H9 (cell line): ENCODE measurements at regions not wholly inside any gene's neighbourhood (a gene's known extent, or its start where the extent isn't known, plus 50 kb on each side); places are given as distances from the start of the nearest gene placed in this dataset.

Experiments
- DNase-seq: peaks from one replicate; pipeline ENCODE4 v3.0.0-alpha.2; 2017
- H2AFZ ChIP-seq: one replicate; pipeline ENCODE4 v1.6.1; 2013; ENCODE audit warnings: mild to moderate bottlenecking, low read length, control low read depth, moderate library complexity
- H2AK5ac ChIP-seq: 2 replicates; pipeline ENCODE4 v1.6.1; 2013; ENCODE audit warnings: low read length, control low read depth, mixed read lengths; ENCODE audit not compliant: insufficient read length
- H2BK120ac ChIP-seq: one replicate; pipeline ENCODE4 v1.6.1; 2013; ENCODE audit warnings: low read depth, mild to moderate bottlenecking, low read length, control low read depth, inconsistent platforms; ENCODE audit not compliant: poor library complexity, severe bottlenecking
- H2BK12ac ChIP-seq: 2 replicates; pipeline ENCODE4 v1.6.1; 2013; ENCODE audit warnings: low read length, control low read depth, mixed read lengths, low read depth; ENCODE audit not compliant: insufficient read length
- H2BK15ac ChIP-seq: 2 replicates; pipeline ENCODE4 v1.6.1; 2013; ENCODE audit warnings: low read depth, low read length, control low read depth
- H2BK20ac ChIP-seq: one replicate; pipeline ENCODE4 v1.6.1; 2013; ENCODE audit warnings: low read depth, mild to moderate bottlenecking, low read length, control low read depth, inconsistent platforms; ENCODE audit not compliant: poor library complexity, severe bottlenecking
- H2BK5ac ChIP-seq: 2 replicates; pipeline ENCODE4 v1.6.1; 2013; ENCODE audit warnings: low read length, control low read depth, mixed read lengths; ENCODE audit not compliant: insufficient read length
- H3K14ac ChIP-seq: 2 replicates; pipeline ENCODE4 v1.6.1; 2013; ENCODE audit warnings: low read length, control low read depth; ENCODE audit not compliant: insufficient read depth
- H3K18ac ChIP-seq: 2 replicates; pipeline ENCODE4 v1.6.1; 2013; ENCODE audit warnings: low read depth, mild to moderate bottlenecking, mixed read lengths, low read length, control low read depth; ENCODE audit not compliant: insufficient read length
- H3K23ac ChIP-seq: 2 replicates; pipeline ENCODE4 v1.6.1; 2013; ENCODE audit warnings: low read length, control low read depth, mixed read lengths, low read depth; ENCODE audit not compliant: insufficient read length
- H3K23me2 ChIP-seq: 2 replicates; pipeline ENCODE4 v1.6.1; 2013; ENCODE audit warnings: low read depth, mild to moderate bottlenecking, mixed read lengths, low read length, control low read depth; ENCODE audit not compliant: insufficient read length, poor library complexity, severe bottlenecking
- H3K27ac ChIP-seq: 2 replicates; pipeline ENCODE4 v1.5.1; 2013; ENCODE audit warnings: low read length, control low read depth, mixed read lengths, low read depth; ENCODE audit not compliant: insufficient read length
- H3K27me3 ChIP-seq: 2 replicates; pipeline ENCODE4 v1.6.1; 2013; ENCODE audit warnings: low read length, control low read depth, inconsistent platforms; ENCODE audit not compliant: insufficient read depth
- H3K4ac ChIP-seq: 2 replicates; pipeline ENCODE4 v1.6.1; 2013; ENCODE audit warnings: low read depth, mild to moderate bottlenecking, control low read depth, inconsistent platforms, low read length, moderate library complexity
- H3K4me1 ChIP-seq: 2 replicates; pipeline ENCODE4 v1.6.1; 2013; ENCODE audit warnings: low read length, control low read depth, inconsistent platforms; ENCODE audit not compliant: insufficient read depth
- H3K4me2 ChIP-seq: 2 replicates; pipeline ENCODE4 v1.6.1; 2013; ENCODE audit warnings: low read length, control low read depth, mixed read lengths; ENCODE audit not compliant: insufficient read length, insufficient read depth
- H3K56ac ChIP-seq: 2 replicates; pipeline ENCODE4 v1.6.1; 2013; ENCODE audit warnings: low read depth, mild to moderate bottlenecking, mixed read lengths, low read length, control low read depth; ENCODE audit not compliant: insufficient read length
- H3K79me1 ChIP-seq: 2 replicates; pipeline ENCODE4 v1.6.1; 2013; ENCODE audit warnings: low read depth, mild to moderate bottlenecking, moderate library complexity, low read length, control low read depth, inconsistent platforms; ENCODE audit not compliant: insufficient read depth, poor library complexity, severe bottlenecking
- H3K79me2 ChIP-seq: 2 replicates; pipeline ENCODE4 v1.6.1; 2013; ENCODE audit warnings: low read length, control low read depth, inconsistent platforms; ENCODE audit not compliant: insufficient read depth
- H3K9ac ChIP-seq: 2 replicates; pipeline ENCODE4 v1.6.1; 2013; ENCODE audit warnings: low read length, control low read depth, mixed read lengths; ENCODE audit not compliant: insufficient read length; ENCODE audit errors: extremely low read depth
- H3K9me3 ChIP-seq: one replicate; pipeline ENCODE4 v1.6.1; 2013; ENCODE audit warnings: low read depth, low read length, inconsistent platforms; ENCODE audit not compliant: control insufficient read depth
- H3T11ph ChIP-seq: one replicate; pipeline ENCODE4 v1.6.1; 2013; ENCODE audit warnings: mild to moderate bottlenecking, low read length, control low read depth, inconsistent platforms
- H4K20me1 ChIP-seq: one replicate; pipeline ENCODE4 v1.6.1; 2013; ENCODE audit not compliant: control insufficient read depth, insufficient read length, insufficient read depth
- H4K5ac ChIP-seq: 2 replicates; pipeline ENCODE4 v1.6.1; 2013; ENCODE audit warnings: low read depth, mild to moderate bottlenecking, mixed read lengths, low read length, control low read depth; ENCODE audit not compliant: insufficient read length
- H4K8ac ChIP-seq: replicated peaks from 2 replicates; pipeline ENCODE4 v1.6.1; 2013; ENCODE audit warnings: low read length, control low read depth, mixed read lengths, low read depth; ENCODE audit not compliant: insufficient read length
- H4K91ac ChIP-seq: 2 replicates; pipeline ENCODE4 v1.6.1; 2013; ENCODE audit warnings: low read depth, mild to moderate bottlenecking, moderate library complexity, mixed read lengths, low read length, control low read depth; ENCODE audit not compliant: insufficient read length
- H3K27ac Mint-ChIP-seq, 3 experiments: 2 replicates in 2 of 3; 3 replicates in 1 of 3; pipeline ENCODE4 v1.8.0; 2020 to 2021; ENCODE audit warnings: mixed read lengths in 3 of 3, mild to moderate bottlenecking in 1 of 3, moderate library complexity in 1 of 3
- H3K27me3 Mint-ChIP-seq: 2 replicates; pipeline ENCODE4 v1.8.0; 2021; ENCODE audit warnings: low read depth, mild to moderate bottlenecking, moderate library complexity, mixed read lengths
- H3K36me3 Mint-ChIP-seq, 3 experiments: 2 replicates in 2 of 3; 3 replicates in 1 of 3; pipeline ENCODE4 v1.8.0; 2020 to 2021; ENCODE audit warnings: low read depth in 3 of 3, mixed read lengths in 3 of 3; ENCODE audit not compliant: insufficient read depth in 1 of 3
- H3K4me1 Mint-ChIP-seq, 2 experiments: 2 replicates each; pipeline ENCODE4 v1.8.0; 2020; ENCODE audit warnings: mixed read lengths in 2 of 2
- H3K4me3 Mint-ChIP-seq, 2 experiments: 2 replicates in 1 of 2; 3 replicates in 1 of 2; pipeline ENCODE4 v1.8.0; 2020 to 2021; ENCODE audit warnings: mild to moderate bottlenecking in 2 of 2, mixed read lengths in 2 of 2, moderate library complexity in 1 of 2
- H3K9me3 Mint-ChIP-seq, 2 experiments: 2 replicates in 1 of 2; 3 replicates in 1 of 2; pipeline ENCODE4 v1.8.0; 2020; ENCODE audit warnings: mild to moderate bottlenecking in 2 of 2, mixed read lengths in 2 of 2, moderate library complexity in 1 of 2
- WGBS: extraction: QIAGEN DNeasy Blood & Tissue Kit; methylation state at CpG from one replicate; pipeline ENCODE4 v1.1.7; 2013; ENCODE audit warnings: missing lambda C conversion rate, low lambda C conversion rate, mixed read lengths; ENCODE audit not compliant: insufficient read length; ENCODE audit errors: extremely low coverage; 5-methylcytosine and 5-hydroxymethylcytosine counted together
- TF ChIP-seq, protein P1 (sequence below): fragments of 200-600 bp; sonication (generic); conservative IDR thresholded peaks from 3 replicates; pipeline ENCODE4 v1.8.0; 2021; ENCODE audit warnings: antibody characterized with exemption, mild to moderate bottlenecking

- Histone ChIP-seq H3K27me3 (no peaks in the 10 kb centered on the region), H2AFZ (no peak overlapping the region), H4K8ac (no peak overlapping the region), H2BK20ac (no peak overlapping the region), H2BK120ac (no peak overlapping the region), H3K56ac (no peak overlapping the region), H4K20me1 (no peaks in the 10 kb centered on the region), H2BK12ac (no peak overlapping the region), H3K27ac (no peak overlapping the region), H3K79me1 (no peaks in the 10 kb centered on the region), H3T11ph (no peak overlapping the region), H3K14ac (no peak overlapping the region), H2AK5ac (no peak overlapping the region), H3K23ac (no peak overlapping the region), H4K5ac (no peak overlapping the region), H3K4me2 (no peak overlapping the region), H3K79me2 (no peaks in the 10 kb centered on the region), H3K18ac (no peak overlapping the region), H3K9ac (no peak overlapping the region), H3K9me3 (no peaks in the 10 kb centered on the region), H3K4me1 (no peaks in the 10 kb centered on the region), H2BK5ac (no peak overlapping the region), H4K91ac (no peak overlapping the region), H3K4ac (no peak overlapping the region), H3K23me2 (no peaks in the 10 kb centered on the region), H2BK15ac (no peak overlapping the region)
- TF ChIP-seq, protein P1, sequence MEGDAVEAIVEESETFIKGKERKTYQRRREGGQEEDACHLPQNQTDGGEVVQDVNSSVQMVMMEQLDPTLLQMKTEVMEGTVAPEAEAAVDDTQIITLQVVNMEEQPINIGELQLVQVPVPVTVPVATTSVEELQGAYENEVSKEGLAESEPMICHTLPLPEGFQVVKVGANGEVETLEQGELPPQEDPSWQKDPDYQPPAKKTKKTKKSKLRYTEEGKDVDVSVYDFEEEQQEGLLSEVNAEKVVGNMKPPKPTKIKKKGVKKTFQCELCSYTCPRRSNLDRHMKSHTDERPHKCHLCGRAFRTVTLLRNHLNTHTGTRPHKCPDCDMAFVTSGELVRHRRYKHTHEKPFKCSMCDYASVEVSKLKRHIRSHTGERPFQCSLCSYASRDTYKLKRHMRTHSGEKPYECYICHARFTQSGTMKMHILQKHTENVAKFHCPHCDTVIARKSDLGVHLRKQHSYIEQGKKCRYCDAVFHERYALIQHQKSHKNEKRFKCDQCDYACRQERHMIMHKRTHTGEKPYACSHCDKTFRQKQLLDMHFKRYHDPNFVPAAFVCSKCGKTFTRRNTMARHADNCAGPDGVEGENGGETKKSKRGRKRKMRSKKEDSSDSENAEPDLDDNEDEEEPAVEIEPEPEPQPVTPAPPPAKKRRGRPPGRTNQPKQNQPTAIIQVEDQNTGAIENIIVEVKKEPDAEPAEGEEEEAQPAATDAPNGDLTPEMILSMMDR: no peak
- Mint-ChIP-seq H3K27ac (no peak overlapping the region), H3K4me1 (peaks cover 2 to 3% of the 10 kb centered on the region in 2 experiments; a peak in 2 of 4 replicates), H3K27me3 (no peaks in the 10 kb centered on the region), H3K9me3 (no peaks in the 10 kb centered on the region), H3K36me3 (no peaks in the 10 kb centered on the region), H3K4me3 (no peak overlapping the region)
- DNase-seq: no peak
- no CpG with 5 or more reads among the region's 3 CpGs for WGBS
Measured at GRCh38 chr3:146709969-146710368, 104.8 kb upstream of the PLSCR5 start.
